Prostate gland (tissue), 2 donors: ENCODE measurements at regions not wholly inside any gene's neighbourhood (a gene's known extent, or its start where the extent isn't known, plus 50 kb on each side); places are given as distances from the start of the nearest gene placed in this dataset.

ENCODE experiments used
- CTCF ChIP-seq, 4 experiments: fragments of 200-600 bp in 2 of 4; fragments of 450-650 bp in 2 of 4; sonication (generic) in 2 of 4; IDR thresholded peaks; 1 replicate in 3 of 4; 2 replicates in 1 of 4; pipeline ENCODE4 v1.5.1; 2016 to 2019; ENCODE audit warnings: antibody characterized with exemption in 4 of 4, mild to moderate bottlenecking in 2 of 4, moderate library complexity in 2 of 4
- POLR2A ChIP-seq: fragments of 450-650 bp; IDR thresholded peaks from one replicate; pipeline ENCODE4 v1.6.1; 2016; ENCODE audit warnings: antibody characterized with exemption, mild to moderate bottlenecking
- POLR2AphosphoS5 ChIP-seq: sonication (generic); formaldehyde crosslinking; IDR thresholded peaks from one replicate; pipeline ENCODE4 v1.6.1; 2017; ENCODE audit warnings: antibody characterized with exemption

- TF ChIP-seq CTCF (IDR thresholded peaks at IDR 0.05) (peak in 1 of 4 experiments; percentile 18), POLR2A (no peak), POLR2AphosphoS5 (no peak)
Measured at GRCh38 chr2:211093743-211094303, 537.4 kb downstream of the CPS1 start.
